OCI-LY7 (cell line): ENCODE measurements at regions not wholly inside any gene's neighbourhood (a gene's known extent, or its start where the extent isn't known, plus 50 kb on each side); places are given as distances from the start of the nearest gene placed in this dataset.

ENCODE experiments used
- BruUV-seq: library from RNA; stranded (reverse); fragments of 400-500 nt; replicated peaks from 2 replicates; lab custom pipeline; 2021; lab: Mats Ljungman, UMichigan
- CTCF ChIA-PET: fragments of 300-600 bp; sonication (Branson Sonifier 250); formaldehyde crosslinking; loops from one replicate; lab custom pipeline; 2022; ENCODE audit warnings: antibody characterized with exemption; ENCODE audit not compliant: unreplicated experiment; lab: Charles Lee
- POLR2A ChIA-PET: fragments of 300-600 bp; sonication (Branson Sonifier 250); formaldehyde crosslinking; loops from one replicate; lab custom pipeline; 2022; ENCODE audit warnings: antibody characterized with exemption; lab: Charles Lee
- DNase-seq: peaks from one replicate; pipeline ENCODE4 v3.0.0-alpha.2; 2015; ENCODE audit warnings: low spot score
- H2AFZ ChIP-seq: fragments of 200-600 bp; sonication (generic), shearing (Covaris generic); 2 replicates; pipeline ENCODE4 v1.6.1; 2014; ENCODE audit warnings: mild to moderate bottlenecking, antibody characterized with exemption, low read length, moderate library complexity
- H3K27ac ChIP-seq: fragments of 200-600 bp; sonication (generic); 2 replicates; pipeline ENCODE4 v1.5.1; 2014; ENCODE audit warnings: mixed run types, low read depth, mild to moderate bottlenecking, moderate library complexity, low read length, inconsistent platforms; ENCODE audit not compliant: poor library complexity, severe bottlenecking
- H3K36me3 ChIP-seq: fragments of 200-600 bp; sonication (generic); 2 replicates; pipeline ENCODE4 v1.6.1; 2014; ENCODE audit warnings: mild to moderate bottlenecking, antibody characterized with exemption, low read length, moderate library complexity, mixed read lengths; ENCODE audit not compliant: insufficient read depth
- H3K4me1 ChIP-seq: fragments of 200-600 bp; sonication (generic); 2 replicates; pipeline ENCODE4 v1.5.1; 2014; ENCODE audit warnings: mild to moderate bottlenecking, low read length; ENCODE audit not compliant: insufficient read depth, poor library complexity, severe bottlenecking
- H3K4me2 ChIP-seq: fragments of 200-600 bp; sonication (generic); 2 replicates; pipeline ENCODE4 v1.6.1; 2014; ENCODE audit warnings: mild to moderate bottlenecking, low read length
- H3K4me3 ChIP-seq: fragments of 200-600 bp; sonication (generic); 2 replicates; pipeline ENCODE4 v1.5.1; 2014; ENCODE audit warnings: mild to moderate bottlenecking, low read depth, low read length; ENCODE audit not compliant: poor library complexity, severe bottlenecking
- H3K79me2 ChIP-seq: fragments of 200-600 bp; sonication (generic); 2 replicates; pipeline ENCODE4 v1.6.1; 2016; ENCODE audit warnings: low read depth, mild to moderate bottlenecking, low read length, moderate library complexity, mixed read lengths; ENCODE audit not compliant: insufficient read depth
- H3K9me2 ChIP-seq: fragments of 200-600 bp; sonication (generic); 2 replicates; pipeline ENCODE4 v1.6.1; 2016; ENCODE audit warnings: mild to moderate bottlenecking, low read length, mixed read lengths; ENCODE audit not compliant: insufficient read depth
- H3K9me3 ChIP-seq: fragments of 200-600 bp; sonication (generic); 2 replicates; pipeline ENCODE4 v1.6.1; 2014; ENCODE audit warnings: mild to moderate bottlenecking, mixed run types, low read length, mixed read lengths
- H4K20me1 ChIP-seq: fragments of 200-600 bp; sonication (generic); 2 replicates; pipeline ENCODE4 v1.6.1; 2014; ENCODE audit warnings: mild to moderate bottlenecking, antibody characterized with exemption, low read length, moderate library complexity, mixed read lengths; ENCODE audit not compliant: insufficient read depth
- EZH2phosphoT487 ChIP-seq: fragments of 200-600 bp; sonication (generic); IDR thresholded peaks from 2 replicates; pipeline ENCODE4 v1.6.1; 2018; ENCODE audit warnings: low read depth, borderline replicate concordance, mild to moderate bottlenecking, mixed run types, antibody characterized with exemption, low read length, moderate library complexity, mixed read lengths
- intact Hi-C: fragments of 100-400 bp; cut with micrococcal nuclease; formaldehyde crosslinking; loops from one replicate; pipeline ENCODE4 v1.10.0; 2022; ENCODE audit not compliant: unreplicated experiment
- TF ChIP-seq, protein P1 (sequence below): fragments of 200-600 bp; sonication (generic); conservative IDR thresholded peaks from 2 replicates; pipeline ENCODE4 v1.5.1; 2014; ENCODE audit warnings: mild to moderate bottlenecking, antibody characterized with exemption, low read length, moderate library complexity, mixed read lengths

DNA sequence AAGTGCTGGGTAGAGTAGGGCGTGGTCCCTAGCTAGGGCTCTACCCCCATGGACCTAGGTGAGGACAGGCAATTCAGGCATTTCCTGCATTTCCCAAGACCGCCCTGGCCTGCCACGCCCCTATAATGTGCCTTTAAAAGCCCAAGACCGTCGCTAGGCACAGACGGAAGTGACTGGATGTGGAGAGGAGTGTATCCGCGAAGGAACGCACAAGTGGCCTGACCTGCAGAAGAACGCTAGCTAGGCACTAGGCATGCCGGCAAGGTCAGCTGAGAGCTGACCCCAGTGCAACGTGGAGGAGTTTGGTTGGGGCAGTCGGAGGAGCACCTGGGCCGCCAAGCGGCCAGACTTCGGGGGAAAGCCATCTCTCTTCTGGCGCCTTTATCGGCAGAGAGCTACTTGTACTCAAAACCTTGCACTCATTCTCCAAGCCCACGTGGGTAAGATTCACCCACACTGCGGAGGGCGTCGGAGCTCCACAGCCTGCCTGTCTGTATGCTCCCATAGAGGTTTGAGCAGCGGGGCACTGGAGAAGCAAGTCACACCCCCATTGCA is 370.0 kb downstream of the FGF9 start:
- no peaks in the 10 kb centered on the region for H3K79me2 ChIP-seq
- ChIA-PET POLR2A (interaction anchor here (0.6 kb wide), 1 partner anchor 35 kb away, joined by 4 read pairs; no protein-coding TSS in a partner anchor), CTCF (no interaction called here)
- DNase-seq: no peak
- H2AFZ ChIP-seq: no peak overlapping the region
- no peak overlapping the region for H3K4me3 ChIP-seq
- H3K4me2 ChIP-seq: no peak overlapping the region
- H3K9me2 ChIP-seq: no peaks in the 10 kb centered on the region
- no peak overlapping the region for H3K27ac ChIP-seq
- H3K36me3 ChIP-seq: no peaks in the 10 kb centered on the region
- no peaks in the 10 kb centered on the region for H4K20me1 ChIP-seq
- TF ChIP-seq, protein P1, sequence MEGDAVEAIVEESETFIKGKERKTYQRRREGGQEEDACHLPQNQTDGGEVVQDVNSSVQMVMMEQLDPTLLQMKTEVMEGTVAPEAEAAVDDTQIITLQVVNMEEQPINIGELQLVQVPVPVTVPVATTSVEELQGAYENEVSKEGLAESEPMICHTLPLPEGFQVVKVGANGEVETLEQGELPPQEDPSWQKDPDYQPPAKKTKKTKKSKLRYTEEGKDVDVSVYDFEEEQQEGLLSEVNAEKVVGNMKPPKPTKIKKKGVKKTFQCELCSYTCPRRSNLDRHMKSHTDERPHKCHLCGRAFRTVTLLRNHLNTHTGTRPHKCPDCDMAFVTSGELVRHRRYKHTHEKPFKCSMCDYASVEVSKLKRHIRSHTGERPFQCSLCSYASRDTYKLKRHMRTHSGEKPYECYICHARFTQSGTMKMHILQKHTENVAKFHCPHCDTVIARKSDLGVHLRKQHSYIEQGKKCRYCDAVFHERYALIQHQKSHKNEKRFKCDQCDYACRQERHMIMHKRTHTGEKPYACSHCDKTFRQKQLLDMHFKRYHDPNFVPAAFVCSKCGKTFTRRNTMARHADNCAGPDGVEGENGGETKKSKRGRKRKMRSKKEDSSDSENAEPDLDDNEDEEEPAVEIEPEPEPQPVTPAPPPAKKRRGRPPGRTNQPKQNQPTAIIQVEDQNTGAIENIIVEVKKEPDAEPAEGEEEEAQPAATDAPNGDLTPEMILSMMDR: no peak
- TF ChIP-seq EZH2phosphoT487: no peak
- no TSS peak for BruUV-seq
- H3K9me3 ChIP-seq: no peaks in the 10 kb centered on the region
- intact Hi-C loops: no loop called here
- no peaks in the 10 kb centered on the region for H3K4me1 ChIP-seq

DNA sequence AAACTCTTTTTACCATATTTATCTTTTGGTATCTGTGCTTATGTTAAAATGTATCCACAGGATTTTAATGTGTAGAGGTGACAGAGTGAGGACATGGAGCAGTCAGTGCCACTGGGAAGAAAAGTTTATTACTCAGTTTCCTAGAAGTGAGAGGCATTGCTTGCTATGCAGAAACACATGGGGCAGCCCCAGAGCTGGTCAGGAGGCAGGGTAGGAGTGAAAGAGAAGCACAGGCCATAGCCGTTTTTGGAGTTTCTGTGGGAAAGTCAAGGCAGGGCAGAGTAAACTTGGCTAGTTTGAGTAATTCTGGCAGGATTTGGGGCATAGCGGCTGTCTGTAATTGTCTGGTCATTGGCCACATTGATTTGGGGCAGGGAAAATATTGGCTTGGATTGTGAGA is 370.9 kb downstream of the FGF9 start:
- CTCF ChIA-PET: no interaction called here
- H3K27ac ChIP-seq: no peak overlapping the region

DNA sequence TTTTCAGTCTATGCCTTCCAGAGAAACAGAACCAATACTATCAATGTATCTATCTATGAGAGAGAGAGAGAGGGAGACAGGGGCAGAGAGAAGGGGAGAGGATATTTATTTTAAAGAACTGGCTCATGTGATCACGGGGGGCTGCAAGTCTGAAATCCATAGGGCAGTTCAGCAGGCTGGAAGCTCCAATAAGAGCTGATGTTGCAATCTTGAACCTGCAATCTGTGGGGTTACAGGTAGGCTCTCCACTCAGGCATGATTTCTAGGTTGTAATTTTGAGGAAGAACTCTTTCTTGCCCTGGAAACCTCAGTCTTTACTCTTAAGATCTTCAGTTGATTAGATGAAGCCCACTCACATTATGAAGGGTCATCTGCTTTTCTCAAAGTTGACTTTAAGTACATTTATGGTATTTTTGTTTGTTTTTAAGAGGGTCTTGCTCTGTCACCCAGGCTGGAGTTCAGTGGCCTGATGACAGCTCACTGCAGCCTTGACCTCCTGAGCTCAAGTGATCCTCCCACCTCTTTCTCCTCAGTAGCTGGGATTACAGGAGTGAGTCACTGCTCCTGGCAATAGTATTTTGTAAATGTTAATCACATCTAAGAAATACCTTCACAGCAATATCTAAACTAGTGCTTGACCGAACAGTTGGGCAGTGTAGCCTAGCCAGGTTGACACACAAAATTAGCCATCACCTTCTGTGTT is 376.4 kb downstream of the FGF9 start:
- H3K4me3 ChIP-seq: no peak overlapping the region
- no peak overlapping the region for H3K4me2 ChIP-seq
- no peak for TF ChIP-seq EZH2phosphoT487
- TF ChIP-seq, protein P1: no peak
- H3K27ac ChIP-seq: no peak overlapping the region
- no peaks in the 10 kb centered on the region for H3K9me3 ChIP-seq
- H3K4me1 ChIP-seq: no peaks in the 10 kb centered on the region
- no peaks in the 10 kb centered on the region for H3K79me2 ChIP-seq
- DNase-seq: no peak
- CTCF ChIA-PET: no interaction called here
- H3K9me2 ChIP-seq: no peaks in the 10 kb centered on the region
- no TSS peak for BruUV-seq
- intact Hi-C loops: no loop called here
- no peak overlapping the region for H2AFZ ChIP-seq
- H3K36me3 ChIP-seq: no peaks in the 10 kb centered on the region
- no peaks in the 10 kb centered on the region for H4K20me1 ChIP-seq
- POLR2A ChIA-PET: interaction anchor here (0.5 kb wide), 1 partner anchor 356 kb away, joined by 3 read pairs; no protein-coding TSS in a partner anchor

More for the DNA sequence above, 370.9 kb downstream of the FGF9 start:
- Histone ChIP-seq H3K4me3 (no peak overlapping the region), H3K79me2 (no peaks in the 10 kb centered on the region), H4K20me1 (no peaks in the 10 kb centered on the region), H2AFZ (no peak overlapping the region), H3K9me3 (no peaks in the 10 kb centered on the region), H3K36me3 (no peaks in the 10 kb centered on the region), H3K4me1 (no peaks in the 10 kb centered on the region), H3K9me2 (no peaks in the 10 kb centered on the region), H3K4me2 (no peak overlapping the region)
- intact Hi-C loops: no loop called here
- DNase-seq: no peak
- BruUV-seq: no TSS peak
- TF ChIP-seq EZH2phosphoT487: no peak
- POLR2A ChIA-PET: no interaction called here
